ENCODE measurements at regions not wholly inside any gene's neighbourhood (a gene's known extent, or its start where the extent isn't known, plus 50 kb on each side); places are given as distances from the start of the nearest gene placed in this dataset.
A peak's percentile ranks its signal among the peaks of the same experiment; 100 is the strongest.
"Not testable (repeated sequence)": the region's sequence is repeated elsewhere in the genome, so short reads cannot be mapped to it uniquely, and the experiment has no call there.

- no peak for DNase-seq
Measured at GRCh38 chr3:5358911-5359310, 171.4 kb downstream of the EDEM1 start.

GRCh38 chr3:5360453-5360852 is 172.9 kb downstream of the EDEM1 start:
- no peak for DNase-seq

GRCh38 chr3:5366746-5367145 is 179.2 kb downstream of the EDEM1 start:
- no peak for DNase-seq

- DNase-seq = not testable (repeated sequence)
Measured at GRCh38 chr3:5371555-5371954, 184.0 kb downstream of the EDEM1 start.

- DNase-seq = no peak
Measured at GRCh38 chr3:5376761-5377160, 189.3 kb downstream of the EDEM1 start.

- DNase-seq = not testable (repeated sequence)
Measured at GRCh38 chr3:5379266-5379665, 191.8 kb downstream of the EDEM1 start.

GRCh38 chr3:5383486-5384263 is 196.2 kb downstream of the EDEM1 start:
- DNase-seq = not testable (repeated sequence)

- DNase-seq = no peak
Measured at GRCh38 chr3:5384557-5385236, 197.2 kb downstream of the EDEM1 start.

GRCh38 chr3:5388091-5388490 is 200.6 kb downstream of the EDEM1 start:
- no peak for DNase-seq

- no peak for DNase-seq
Measured at GRCh38 chr3:5389057-5389456, 201.6 kb downstream of the EDEM1 start.

GRCh38 chr3:5390221-5390620 is 202.7 kb downstream of the EDEM1 start:
- DNase-seq = no peak

- no peak for DNase-seq
Measured at GRCh38 chr3:5390936-5391625, 203.6 kb downstream of the EDEM1 start.

GRCh38 chr3:5401002-5401401 is 213.5 kb downstream of the EDEM1 start:
- DNase-seq = no peak

GRCh38 chr3:5404718-5405117 is 217.2 kb downstream of the EDEM1 start:
- DNase-seq = no peak

GRCh38 chr3:5411786-5412185 is 224.3 kb downstream of the EDEM1 start:
- DNase-seq = no peak

- DNase-seq = no peak
Measured at GRCh38 chr3:5423076-5423475, 235.6 kb downstream of the EDEM1 start.

- DNase-seq = no peak
Measured at GRCh38 chr3:5423523-5423922, 236.0 kb downstream of the EDEM1 start.

GRCh38 chr3:5425371-5425770 is 237.9 kb downstream of the EDEM1 start:
- DNase-seq = no peak

GRCh38 chr3:5426094-5426883 is 238.8 kb downstream of the EDEM1 start:
- DNase-seq = peak; percentile 37

- DNase-seq = no peak
Measured at GRCh38 chr3:5427021-5427420, 239.5 kb downstream of the EDEM1 start.

GRCh38 chr3:5427938-5428337 is 240.4 kb downstream of the EDEM1 start:
- DNase-seq = no peak

- DNase-seq = no peak
Measured at GRCh38 chr3:5428607-5429516, 241.4 kb downstream of the EDEM1 start.

Data from EL (cell line).